NB4 (cell line): ENCODE measurements at regions not wholly inside any gene's neighbourhood (a gene's known extent, or its start where the extent isn't known, plus 50 kb on each side); places are given as distances from the start of the nearest gene placed in this dataset.

ENCODE experiments used
- TF ChIP-seq, protein P1 (sequence below): IDR thresholded peaks from one replicate; pipeline ENCODE4 v1.5.1; 2012; ENCODE audit warnings: low read depth, low read length
- TF ChIP-seq, protein P2 (sequence below): IDR thresholded peaks from 2 replicates; pipeline ENCODE4 v1.6.1; 2011; ENCODE audit warnings: low read depth, low read length

- TF ChIP-seq, protein P1, sequence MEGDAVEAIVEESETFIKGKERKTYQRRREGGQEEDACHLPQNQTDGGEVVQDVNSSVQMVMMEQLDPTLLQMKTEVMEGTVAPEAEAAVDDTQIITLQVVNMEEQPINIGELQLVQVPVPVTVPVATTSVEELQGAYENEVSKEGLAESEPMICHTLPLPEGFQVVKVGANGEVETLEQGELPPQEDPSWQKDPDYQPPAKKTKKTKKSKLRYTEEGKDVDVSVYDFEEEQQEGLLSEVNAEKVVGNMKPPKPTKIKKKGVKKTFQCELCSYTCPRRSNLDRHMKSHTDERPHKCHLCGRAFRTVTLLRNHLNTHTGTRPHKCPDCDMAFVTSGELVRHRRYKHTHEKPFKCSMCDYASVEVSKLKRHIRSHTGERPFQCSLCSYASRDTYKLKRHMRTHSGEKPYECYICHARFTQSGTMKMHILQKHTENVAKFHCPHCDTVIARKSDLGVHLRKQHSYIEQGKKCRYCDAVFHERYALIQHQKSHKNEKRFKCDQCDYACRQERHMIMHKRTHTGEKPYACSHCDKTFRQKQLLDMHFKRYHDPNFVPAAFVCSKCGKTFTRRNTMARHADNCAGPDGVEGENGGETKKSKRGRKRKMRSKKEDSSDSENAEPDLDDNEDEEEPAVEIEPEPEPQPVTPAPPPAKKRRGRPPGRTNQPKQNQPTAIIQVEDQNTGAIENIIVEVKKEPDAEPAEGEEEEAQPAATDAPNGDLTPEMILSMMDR, result no peak
- TF ChIP-seq, protein P2, sequence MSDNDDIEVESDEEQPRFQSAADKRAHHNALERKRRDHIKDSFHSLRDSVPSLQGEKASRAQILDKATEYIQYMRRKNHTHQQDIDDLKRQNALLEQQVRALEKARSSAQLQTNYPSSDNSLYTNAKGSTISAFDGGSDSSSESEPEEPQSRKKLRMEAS, result no peak
These were observed 249.0 kb upstream of the CDH2 start for GRCh38 chr18:28425886-28426285.
